ENCODE measurements at regions not wholly inside any gene's neighbourhood (a gene's known extent, or its start where the extent isn't known, plus 50 kb on each side); places are given as distances from the start of the nearest gene placed in this dataset.

GRCh38 chr4:133084421-133084820, 64.7 kb upstream of the PCDH10 start:
- CTCF ChIA-PET: no interaction called here
- POLR2A ChIA-PET: no interaction called here
- no peaks in the 10 kb centered on the region for H3K27me3 Mint-ChIP-seq (ENCODE audit: low read depth)
- H3K9me3 Mint-ChIP-seq (ENCODE audit: insufficient read depth): no peaks in the 10 kb centered on the region
- no peak overlapping the region for H3K4me3 Mint-ChIP-seq
- no peaks in the 10 kb centered on the region for H3K36me3 Mint-ChIP-seq (ENCODE audit: low read depth)
- H3K4me1 Mint-ChIP-seq (ENCODE audit: low read depth): no peaks in the 10 kb centered on the region
- no peak for ATAC-seq
- DNase-seq: no peak
- no peak overlapping the region for H3K27ac Mint-ChIP-seq

- DNase-seq: no peak
- Mint-ChIP-seq H3K4me1 (ENCODE audit: low read depth) (no peaks in the 10 kb centered on the region), H3K27ac (no peak overlapping the region), H3K36me3 (ENCODE audit: low read depth) (no peaks in the 10 kb centered on the region), H3K27me3 (ENCODE audit: low read depth) (no peaks in the 10 kb centered on the region), H3K4me3 (no peak overlapping the region), H3K9me3 (ENCODE audit: insufficient read depth) (peaks cover 4% of the 10 kb centered on the region)
- ATAC-seq: no peak
- ChIA-PET CTCF (no interaction called here), POLR2A (no interaction called here)
These were observed 53.5 kb upstream of the PCDH10 start for GRCh38 chr4:133095591-133095990.

GRCh38 chr4:133096972-133097371, 52.1 kb upstream of the PCDH10 start:
- Mint-ChIP-seq H3K9me3 (ENCODE audit: insufficient read depth) (peaks cover 4% of the 10 kb centered on the region), H3K36me3 (ENCODE audit: low read depth) (no peaks in the 10 kb centered on the region), H3K4me1 (ENCODE audit: low read depth) (no peaks in the 10 kb centered on the region), H3K27ac (no peak overlapping the region), H3K27me3 (ENCODE audit: low read depth) (no peaks in the 10 kb centered on the region), H3K4me3 (no peak overlapping the region)
- CTCF ChIA-PET: no interaction called here
- ATAC-seq (no peak), DNase-seq (no peak)
- POLR2A ChIA-PET: no interaction called here

Measured in activated CD8-positive, alpha-beta T cell treated with anti-CD3 and anti-CD28 coated beads, Interleukin-2, amount 10 ng/mL, durations not matched to agents 7 days and 5 days (primary cell).